HG02588 (cell line): ENCODE measurements at regions not wholly inside any gene's neighbourhood (a gene's known extent, or its start where the extent isn't known, plus 50 kb on each side); places are given as distances from the start of the nearest gene placed in this dataset.

Source experiments
- ATAC-seq: cut with Tn5 transposase; IDR thresholded peaks from one replicate; pipeline ENCODE4 v1.9.1; 2021; ENCODE audit warnings: mild to moderate bottlenecking, moderate library complexity; ENCODE audit not compliant: unreplicated experiment

DNA sequence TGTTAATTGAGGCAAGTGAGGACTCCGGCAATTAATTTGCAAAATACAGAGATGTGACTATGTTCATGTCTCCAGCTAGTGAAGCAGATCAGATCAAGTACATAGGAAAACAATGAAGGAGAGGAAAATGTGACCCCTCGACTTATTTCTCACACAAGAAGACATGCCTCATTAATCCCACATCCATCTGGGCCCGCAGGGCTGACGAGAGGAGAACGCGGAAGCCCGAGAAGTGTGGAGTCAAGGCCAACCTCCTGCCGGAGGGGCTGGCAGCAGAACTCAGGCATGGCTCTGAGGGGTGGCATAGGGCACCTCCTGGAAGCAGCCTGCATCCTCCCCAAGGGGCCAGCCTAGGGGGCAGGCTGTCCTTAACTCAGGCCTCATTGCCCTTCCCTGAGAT is 54.4 kb downstream of the ZNF503 start:
- no peak for ATAC-seq

DNA sequence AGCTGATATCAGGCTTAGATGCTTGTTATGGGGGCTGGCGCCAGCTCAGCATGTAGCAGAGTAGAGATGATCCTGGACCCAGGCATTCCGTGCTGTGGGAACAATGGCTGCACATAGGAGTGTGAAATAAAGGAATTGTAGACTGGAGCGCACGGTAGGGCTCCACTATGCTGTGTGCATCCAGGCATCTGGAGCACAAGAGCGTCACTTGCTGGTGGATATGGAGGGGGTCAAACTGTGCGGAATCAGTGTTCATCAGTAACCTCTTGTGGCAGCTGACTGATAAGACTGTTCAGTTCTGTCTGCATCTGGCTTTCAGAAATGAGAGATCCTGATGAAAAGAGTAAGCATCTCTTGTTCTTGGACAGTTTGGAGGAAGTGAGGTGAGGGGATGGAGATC is 55.8 kb downstream of the ZNF503 start:
- no peak for ATAC-seq

DNA sequence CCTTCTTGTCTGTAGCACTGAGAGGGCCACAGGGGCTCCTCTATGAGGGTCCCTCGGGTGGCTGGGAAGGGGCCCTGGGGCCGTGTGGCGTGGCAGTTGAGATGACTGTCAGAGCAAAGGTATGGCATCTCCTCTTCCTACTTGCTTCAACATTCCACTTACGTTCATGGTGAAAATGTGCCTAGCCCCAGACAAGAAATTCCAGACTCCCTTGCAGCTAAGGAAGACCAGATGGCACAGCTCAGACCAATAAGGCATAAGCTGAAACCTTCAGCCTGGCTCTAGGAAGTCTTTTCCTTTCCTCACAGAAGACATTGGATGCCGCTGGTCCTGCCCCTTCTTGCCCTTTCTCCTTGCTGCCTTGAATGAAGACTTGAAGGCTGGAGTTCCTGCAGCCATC is 57.4 kb downstream of the ZNF503 start:
- no peak for ATAC-seq

DNA sequence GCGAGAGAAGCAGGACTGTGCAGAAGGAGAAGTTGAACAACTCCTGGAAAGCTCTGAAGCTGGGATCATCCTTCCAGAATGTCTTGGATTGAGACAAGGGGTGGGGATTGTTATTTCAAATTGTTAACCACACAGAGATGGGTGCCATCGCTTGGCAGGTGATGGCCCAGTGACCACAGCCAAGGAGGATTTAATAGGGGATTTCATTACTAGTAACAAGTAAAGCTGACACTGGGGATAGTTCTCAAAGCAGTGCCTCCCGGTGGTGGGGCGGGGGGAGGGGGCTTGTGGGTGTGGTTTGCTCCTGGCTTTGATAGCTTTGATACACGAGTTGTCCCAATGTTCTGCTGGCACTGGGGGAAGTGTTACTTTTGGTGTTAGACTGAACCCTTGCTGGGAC is 59.2 kb downstream of the ZNF503 start:
- ATAC-seq, result no peak

DNA sequence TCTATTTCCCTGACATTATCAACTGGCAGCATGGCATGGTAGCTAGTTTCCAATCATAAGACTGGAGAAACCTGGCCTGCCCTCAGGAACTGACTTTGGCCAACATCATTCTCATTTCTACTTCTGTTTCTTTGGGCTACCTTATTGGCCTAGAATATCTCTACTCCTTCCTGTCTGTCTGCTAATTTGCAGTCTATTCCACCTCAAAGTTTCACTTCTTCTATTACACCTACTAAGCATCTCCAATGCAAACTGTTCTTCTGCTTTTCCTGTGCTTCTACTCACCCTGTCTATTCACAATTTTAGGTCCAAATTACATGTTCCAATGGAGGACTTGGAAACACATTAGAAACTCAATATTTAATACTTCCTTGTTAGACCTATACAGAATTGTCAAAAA is 65.6 kb downstream of the ZNF503 start:
- peak; percentile 86 for ATAC-seq

DNA sequence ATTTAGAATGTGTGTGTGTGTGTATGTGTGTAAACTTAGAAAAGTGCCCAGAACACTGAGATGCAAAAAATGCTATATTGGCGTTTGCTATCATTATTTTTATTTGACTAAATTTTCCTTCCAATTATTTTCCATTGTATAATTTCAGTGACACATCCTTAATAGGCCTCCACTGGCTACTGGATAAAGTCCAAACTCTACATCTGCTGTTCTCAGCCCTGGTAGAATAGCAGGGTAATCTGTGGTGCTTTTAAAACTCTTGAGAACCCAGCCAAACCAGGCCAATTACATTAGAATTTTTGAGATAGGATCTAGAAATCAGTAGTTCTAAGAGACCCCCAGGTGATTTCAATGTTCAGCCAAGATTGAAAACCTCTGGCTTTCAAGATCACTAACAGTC is 66.4 kb downstream of the ZNF503 start:
- no peak for ATAC-seq

DNA sequence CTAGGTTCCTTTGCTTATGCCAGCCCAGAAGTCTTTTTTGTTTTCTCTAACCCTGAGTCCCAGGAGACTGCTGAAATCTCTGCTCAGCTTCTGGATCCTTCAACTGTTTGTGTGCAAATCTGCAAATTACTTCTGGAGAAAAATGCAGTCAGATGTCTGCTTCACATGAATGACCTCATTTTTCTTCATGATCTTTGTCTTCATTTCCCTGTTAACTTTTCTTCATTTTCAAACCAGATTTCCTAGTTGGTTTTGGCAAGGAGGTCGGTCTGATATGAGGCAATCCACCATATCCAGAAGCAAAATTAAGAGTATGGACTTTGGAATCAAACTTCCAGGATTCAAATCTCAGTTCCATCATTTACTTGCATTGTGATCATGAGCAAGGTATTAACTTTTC is 66.8 kb downstream of the ZNF503 start:
- ATAC-seq, result no peak

DNA sequence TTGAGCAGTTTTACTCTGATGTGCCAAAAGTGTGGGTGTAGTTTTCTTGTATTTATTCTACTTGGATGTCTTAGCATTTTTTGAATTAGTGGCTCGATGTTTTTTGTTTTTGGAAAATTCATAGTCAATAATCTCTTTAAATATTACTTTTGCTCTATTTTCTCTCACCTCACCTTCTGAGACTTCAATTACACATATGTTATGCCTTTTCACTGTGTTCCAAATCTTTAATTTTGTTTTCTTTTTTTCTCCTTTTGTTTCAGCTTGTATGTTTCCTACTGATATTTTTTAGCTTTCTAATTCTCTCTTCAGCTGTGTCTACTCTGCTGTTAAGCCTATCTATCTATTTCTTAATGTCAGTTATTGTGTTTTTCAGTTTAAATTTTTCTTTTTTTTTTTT is 69.5 kb downstream of the ZNF503 start:
- no peak for ATAC-seq

DNA sequence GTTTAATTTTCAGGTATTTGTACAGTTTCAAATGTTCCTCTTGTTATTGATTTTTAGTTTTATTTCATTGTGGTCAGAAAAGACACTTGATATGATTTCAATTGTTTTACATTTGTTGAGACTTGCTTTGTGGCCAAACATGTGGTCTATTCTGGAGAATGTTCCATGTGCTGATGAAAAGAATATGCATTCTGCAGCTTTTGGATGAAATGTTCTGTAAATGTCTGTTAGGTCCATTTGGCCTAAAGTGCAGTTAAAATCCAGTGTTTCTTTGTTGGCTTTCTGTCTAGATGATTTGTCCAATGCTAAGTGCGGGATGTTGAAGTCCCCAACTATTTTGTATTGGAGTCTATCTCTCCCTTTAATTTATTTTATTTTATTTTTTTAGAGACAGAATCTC is 70.5 kb downstream of the ZNF503 start:
- ATAC-seq, result no peak

DNA sequence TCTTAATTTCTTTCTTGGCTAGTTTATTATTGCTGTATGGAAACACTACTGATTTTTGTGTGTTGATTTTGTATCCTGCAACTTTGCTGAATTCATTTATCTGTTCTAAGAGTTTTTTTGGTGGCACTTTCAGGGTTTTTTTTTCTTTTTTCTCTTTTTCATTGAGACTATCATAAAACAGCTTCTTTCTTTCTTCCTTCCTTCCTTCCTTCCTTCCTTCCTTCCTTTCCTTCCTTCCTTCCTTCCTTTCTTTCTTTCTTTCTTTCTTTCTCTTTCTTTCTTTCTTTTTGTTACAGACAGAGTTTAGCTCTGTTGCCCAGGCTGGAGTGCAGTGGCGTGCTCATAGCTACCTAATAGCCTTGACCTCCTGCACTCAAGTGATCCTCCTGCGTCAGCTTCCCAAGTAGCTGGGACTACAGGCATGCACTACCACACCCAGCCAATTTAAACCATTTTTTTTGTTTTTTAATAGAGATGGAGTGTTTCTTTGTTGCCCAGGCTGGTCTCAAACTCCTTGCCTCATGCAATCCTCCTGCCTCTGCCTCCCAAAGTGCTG is 72.3 kb downstream of the ZNF503 start:
- no peak for ATAC-seq

DNA sequence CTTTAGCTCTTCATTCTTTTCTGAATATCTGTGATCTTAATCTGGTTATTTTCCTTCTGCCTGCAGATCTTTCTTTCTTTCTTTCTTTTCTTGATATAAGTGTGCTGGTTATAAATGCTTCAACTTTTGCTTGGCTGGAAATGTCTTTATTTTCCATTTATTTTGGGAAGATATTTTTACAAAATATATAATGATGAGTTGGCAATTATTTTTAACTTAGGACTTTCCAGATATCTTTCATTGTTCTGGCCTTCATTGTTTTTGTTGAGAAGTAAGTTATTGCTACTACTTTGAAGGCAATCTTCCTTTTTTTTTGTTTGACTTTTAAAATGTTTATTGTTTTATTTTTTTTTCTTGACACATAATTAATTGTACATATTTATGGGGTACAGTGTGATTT is 75.3 kb downstream of the ZNF503 start:
- ATAC-seq, result no peak

DNA sequence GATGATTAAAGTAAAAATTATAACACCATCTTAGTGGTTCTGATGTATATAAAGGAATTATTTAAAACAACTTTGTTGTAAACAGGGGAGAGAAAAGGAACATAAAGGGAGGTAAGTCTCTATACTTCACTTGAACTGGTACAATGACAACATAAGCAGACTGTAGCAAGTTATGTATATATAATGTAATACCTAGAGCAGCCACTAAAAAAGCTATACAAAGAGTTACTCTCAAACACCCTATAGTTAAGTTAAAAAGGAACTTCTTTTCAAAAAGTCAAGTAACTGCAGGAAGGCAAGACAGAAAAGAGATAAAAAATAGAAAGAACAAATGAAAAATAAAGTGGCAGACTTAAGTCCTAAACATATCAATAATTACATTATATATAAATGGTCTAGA is 82.3 kb downstream of the ZNF503 start:
- no peak for ATAC-seq

DNA sequence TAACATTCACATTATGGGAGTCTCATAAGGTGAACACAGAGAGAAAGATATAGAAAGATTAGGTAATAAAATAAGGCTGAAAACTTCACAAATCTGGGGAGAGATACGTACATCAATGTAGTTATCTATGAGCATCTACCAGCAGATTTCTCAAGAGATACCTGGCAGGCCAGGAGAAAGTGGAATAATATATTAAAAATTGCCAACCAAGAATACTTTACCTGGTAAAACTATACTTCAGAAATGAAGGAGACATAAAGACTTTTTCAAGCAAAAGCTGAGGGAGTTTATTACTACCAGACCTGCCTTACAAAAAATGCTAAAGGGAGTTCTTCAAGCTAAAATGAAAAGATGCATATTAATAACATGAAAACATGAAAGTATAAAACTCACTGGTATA is 78.8 kb upstream of the COMTD1 start:
- no peak for ATAC-seq

DNA sequence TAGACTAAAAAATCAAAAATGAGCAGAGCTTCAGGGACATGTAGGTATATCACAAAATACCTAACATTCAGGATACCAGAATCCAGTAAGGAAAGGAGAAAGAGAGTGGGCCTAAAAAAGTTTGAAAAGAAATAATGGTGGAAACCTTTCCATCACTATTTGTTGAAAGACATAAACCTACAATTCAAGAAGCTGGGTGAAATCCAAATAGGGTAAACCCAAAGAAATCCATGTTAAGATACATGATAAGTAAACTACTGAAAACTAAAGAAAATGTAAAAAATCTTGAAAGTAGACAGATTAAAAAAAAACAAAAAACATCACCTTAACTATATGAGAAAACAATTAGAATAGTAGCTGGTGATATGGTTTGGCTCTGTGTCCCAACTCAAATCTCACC is 76.7 kb upstream of the COMTD1 start:
- ATAC-seq, result no peak

DNA sequence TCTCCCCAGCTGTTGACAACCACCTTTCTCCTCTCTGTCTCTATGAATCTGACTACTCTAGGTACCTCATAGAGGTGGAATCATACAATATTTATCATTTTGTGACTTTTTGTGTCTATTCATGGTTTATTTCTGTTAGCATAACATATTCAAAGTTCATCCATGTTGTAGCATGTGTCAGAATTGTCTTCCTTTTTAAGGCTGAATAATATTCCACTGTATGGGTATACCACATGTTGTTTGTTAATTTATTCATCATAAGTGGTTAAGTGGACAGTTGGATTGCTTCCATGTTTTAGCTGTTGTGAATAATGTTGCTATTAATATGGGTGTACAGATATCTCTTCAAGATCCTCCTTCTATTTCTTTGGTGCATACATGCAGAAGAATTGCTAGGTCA is 69.9 kb upstream of the COMTD1 start:
- no peak for ATAC-seq

DNA sequence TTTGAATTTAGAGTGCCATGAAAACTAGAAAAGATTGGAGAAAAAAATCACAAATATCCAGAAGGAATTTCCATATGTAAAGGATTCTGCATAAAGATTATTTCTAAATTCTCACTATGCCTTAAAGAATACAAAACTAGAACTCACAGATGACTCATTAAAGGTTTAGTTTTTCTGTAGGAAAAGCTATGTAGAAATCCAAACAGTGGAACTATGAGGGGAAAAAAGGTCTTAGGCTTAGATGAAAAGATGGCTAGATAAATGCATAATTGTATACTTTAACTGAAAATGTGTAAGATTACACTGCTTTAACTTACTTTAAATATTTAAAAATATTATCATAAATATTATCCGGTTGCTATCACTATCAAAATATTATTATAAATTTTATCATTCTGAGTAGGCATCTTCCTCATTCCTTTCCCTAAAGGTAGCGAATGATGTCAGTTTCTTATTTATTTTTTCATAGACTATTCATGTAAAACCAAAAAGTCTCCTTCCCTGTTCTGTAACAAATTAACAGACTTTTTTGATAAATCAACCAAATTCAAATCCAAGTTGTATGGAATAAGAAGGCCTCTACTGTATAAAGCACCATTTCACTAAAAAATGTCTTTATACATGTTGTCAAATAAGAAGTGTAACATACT is 69.1 kb upstream of the COMTD1 start:
- no peak for ATAC-seq

DNA sequence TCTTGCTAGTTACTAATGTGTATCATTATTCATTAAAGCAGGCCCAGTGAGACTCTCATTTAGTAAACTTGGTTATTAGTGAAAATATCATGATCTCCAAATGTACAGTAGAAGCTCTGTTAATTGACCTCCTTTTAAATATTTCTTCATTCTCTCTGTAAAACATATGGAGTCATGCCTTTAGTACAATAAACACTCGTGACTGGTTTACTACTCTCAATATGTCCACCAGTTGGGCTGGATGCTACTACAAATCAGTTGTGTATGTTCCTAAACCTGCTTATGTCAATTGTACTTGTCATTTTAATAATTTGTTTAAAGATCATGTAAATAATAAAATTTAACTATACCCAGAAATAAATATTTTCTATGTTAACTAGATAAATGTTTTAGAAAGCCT is 68.6 kb upstream of the COMTD1 start:
- ATAC-seq, result no peak

DNA sequence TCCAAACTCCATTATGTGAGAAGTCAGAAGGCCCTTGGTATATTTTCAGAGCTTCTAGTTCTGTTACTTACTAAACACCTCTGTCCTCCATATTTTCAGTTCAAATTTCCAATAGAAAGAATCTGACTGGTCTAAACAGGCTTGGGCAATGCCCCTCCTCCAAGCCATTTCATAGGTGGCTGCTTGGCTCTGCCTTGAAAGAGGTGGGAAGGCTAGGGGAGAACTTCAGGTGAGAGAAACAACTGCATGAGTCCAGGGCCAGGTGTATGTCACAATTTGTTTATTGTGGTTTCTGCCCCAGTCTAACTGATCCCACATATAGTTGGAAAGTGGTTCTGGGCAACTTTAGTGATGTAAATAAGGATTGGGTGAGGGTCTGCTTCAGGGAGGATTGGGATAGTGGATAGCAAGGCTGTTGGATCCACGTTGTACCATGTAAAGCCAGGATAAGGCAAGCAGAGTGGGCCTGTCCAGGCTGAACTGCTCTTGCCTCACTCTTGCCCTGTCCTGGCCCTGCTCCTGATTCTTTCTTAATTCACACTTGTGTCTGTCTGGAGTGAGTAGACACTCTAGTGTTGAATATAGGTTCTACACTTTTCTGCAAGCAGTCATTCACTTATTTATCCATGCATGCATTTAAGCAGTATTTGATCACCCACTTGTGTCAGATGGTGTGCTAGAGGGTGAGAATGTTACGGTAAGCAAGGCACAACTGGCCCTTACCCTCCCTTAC is 67.5 kb upstream of the COMTD1 start:
- ATAC-seq, result no peak

DNA sequence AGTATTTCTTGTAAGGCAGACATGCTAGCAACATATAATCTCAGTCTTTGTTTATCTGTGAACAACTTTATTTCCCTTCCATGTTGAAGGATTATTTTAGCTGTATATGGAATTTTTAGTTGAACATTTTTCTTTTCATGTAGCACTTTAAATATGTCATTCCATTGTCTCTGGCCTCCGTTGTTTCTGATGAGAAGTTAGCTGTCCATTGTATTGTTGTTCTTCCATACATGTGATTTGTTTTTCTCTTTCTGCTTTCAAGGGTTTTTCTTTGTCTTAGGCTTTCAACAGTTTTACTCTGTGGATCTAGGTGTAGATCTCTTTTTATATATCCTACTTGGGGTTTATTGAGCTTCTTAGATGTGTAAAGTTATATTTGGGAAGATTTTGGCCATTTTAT is 66.3 kb upstream of the COMTD1 start:
- no peak for ATAC-seq

DNA sequence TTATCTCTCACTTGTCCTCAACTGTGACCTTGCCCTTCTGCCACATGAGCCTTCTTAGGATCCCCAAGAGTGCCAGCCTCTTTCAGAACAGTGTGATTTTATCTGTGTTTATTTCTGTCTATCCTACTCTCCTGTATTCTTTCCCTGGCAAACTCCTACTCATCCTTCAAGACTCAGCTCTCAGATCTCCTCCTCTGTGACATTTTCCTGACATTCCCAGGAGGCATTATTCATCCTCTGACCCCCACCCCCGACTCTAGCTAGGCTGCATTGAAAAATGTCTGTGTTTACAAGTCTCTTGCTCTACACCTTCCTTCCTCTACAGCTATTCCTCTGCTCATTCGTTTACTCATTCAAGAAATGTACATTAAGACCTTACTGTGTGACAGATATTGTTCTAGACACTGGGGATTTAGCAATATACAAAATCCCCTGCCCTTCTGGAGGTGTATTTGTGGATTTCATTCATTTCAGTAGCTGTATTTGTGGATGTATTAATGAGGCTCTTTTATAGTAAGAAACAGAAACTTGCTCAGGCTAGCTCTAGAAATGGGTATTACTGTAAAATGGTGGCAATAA is 61.4 kb upstream of the COMTD1 start:
- no peak for ATAC-seq

DNA sequence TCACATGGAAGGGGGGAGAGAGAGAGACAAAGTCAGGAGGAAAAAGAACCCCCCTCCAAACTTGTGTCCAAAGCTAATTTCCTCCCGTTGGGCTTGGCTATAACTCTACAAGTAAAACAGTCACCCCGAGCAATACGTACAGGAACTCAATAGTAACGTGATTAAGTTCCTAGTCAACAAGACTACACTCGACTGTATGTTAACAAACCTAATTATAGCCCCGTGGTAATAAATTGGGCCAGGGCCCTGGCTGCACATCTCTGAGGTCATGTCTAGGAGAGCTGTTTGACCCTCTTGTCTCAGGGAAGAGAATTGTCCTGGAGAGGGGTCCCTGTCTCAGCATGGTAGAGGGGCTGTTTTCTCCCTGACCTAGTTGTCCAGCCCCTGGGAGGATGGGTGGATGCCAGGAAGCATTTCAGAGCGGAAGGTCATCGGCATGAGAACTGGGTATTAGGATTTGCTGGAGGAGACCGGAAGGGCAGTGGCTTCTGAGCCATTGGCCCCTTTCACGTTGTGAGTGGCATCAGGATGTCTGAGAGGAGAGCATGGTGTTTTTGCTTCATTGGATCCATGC is 60.2 kb upstream of the COMTD1 start:
- ATAC-seq, result no peak
